HepG2 (cell line): ENCODE measurements at regions not wholly inside any gene's neighbourhood (a gene's known extent, or its start where the extent isn't known, plus 50 kb on each side); places are given as distances from the start of the nearest gene placed in this dataset.

Experiments
- FOXC1 ChIP-seq: sonication (generic); formaldehyde crosslinking; IDR thresholded peaks from 2 replicates; pipeline ENCODE4 v1.8.0; 2022; ENCODE audit warnings: mild to moderate bottlenecking, missing genetic modification reagents, borderline replicate concordance
- HOXA5 ChIP-seq: sonication (generic); formaldehyde crosslinking; IDR thresholded peaks from 2 replicates; pipeline ENCODE4 v1.4.0; 2020; ENCODE audit warnings: missing genetic modification reagents
- HOXD1 ChIP-seq: sonication (generic); formaldehyde crosslinking; IDR thresholded peaks from 2 replicates; pipeline ENCODE4 v1.5.0; 2020; ENCODE audit warnings: missing genetic modification reagents
- NR3C1 ChIP-seq: sonication (generic); formaldehyde crosslinking; IDR thresholded peaks from 2 replicates; pipeline ENCODE4 v1.4.0; 2020; ENCODE audit warnings: missing genetic modification reagents
- RNF2 ChIP-seq: fragments of 450-650 bp; conservative IDR thresholded peaks from 2 replicates; pipeline ENCODE4 v1.6.1; 2016; ENCODE audit warnings: low read depth
- YEATS4 ChIP-seq: sonication (generic); formaldehyde crosslinking; IDR thresholded peaks from 2 replicates; pipeline ENCODE4 v1.4.0; 2020; ENCODE audit warnings: missing genetic modification reagents, borderline replicate concordance
- ZBTB3 ChIP-seq: sonication (generic); formaldehyde crosslinking; IDR thresholded peaks from 2 replicates; pipeline ENCODE4 v1.4.0; 2020; ENCODE audit warnings: low read depth, mild to moderate bottlenecking, moderate library complexity, missing genetic modification reagents, borderline replicate concordance
- ZFP36L2 ChIP-seq: sonication (generic); formaldehyde crosslinking; IDR thresholded peaks from 2 replicates; pipeline ENCODE4 v1.4.0; 2020; ENCODE audit warnings: missing genetic modification reagents
- ZNF501 ChIP-seq: sonication (generic); formaldehyde crosslinking; IDR thresholded peaks from 2 replicates; pipeline ENCODE4 v1.5.1; 2020; ENCODE audit warnings: mild to moderate bottlenecking, moderate library complexity, missing genetic modification reagents
- ZNF839 ChIP-seq: sonication (generic); formaldehyde crosslinking; IDR thresholded peaks from 2 replicates; pipeline ENCODE4 v1.4.0; 2020; ENCODE audit warnings: missing genetic modification reagents, mild to moderate bottlenecking, borderline replicate concordance
- ZSCAN30 ChIP-seq: sonication (generic); formaldehyde crosslinking; IDR thresholded peaks from 2 replicates; pipeline ENCODE4 v1.5.0; 2020; ENCODE audit warnings: mild to moderate bottlenecking, missing genetic modification reagents
- ZSCAN31 ChIP-seq: sonication (generic); formaldehyde crosslinking; IDR thresholded peaks from 2 replicates; pipeline ENCODE4 v1.5.0; 2020; ENCODE audit warnings: low read depth, mild to moderate bottlenecking, missing genetic modification reagents
- TF ChIP-seq, protein P1 (sequence below): sonication (generic); formaldehyde crosslinking; IDR thresholded peaks from 2 replicates; pipeline ENCODE4 v1.4.0; 2020; ENCODE audit warnings: low read depth, mild to moderate bottlenecking, missing genetic modification reagents
- TF ChIP-seq, protein P2 (sequence below): sonication (generic); formaldehyde crosslinking; IDR thresholded peaks from 2 replicates; pipeline ENCODE4 v1.4.0; 2020; ENCODE audit warnings: missing genetic modification reagents
- TF ChIP-seq, protein P3 (sequence below): sonication (generic); formaldehyde crosslinking; IDR thresholded peaks from 2 replicates; pipeline ENCODE4 v1.4.0; 2020; ENCODE audit warnings: missing genetic modification reagents, borderline replicate concordance
- TF ChIP-seq, protein P4 (sequence below): sonication (generic); formaldehyde crosslinking; IDR thresholded peaks from 2 replicates; pipeline ENCODE4 v1.4.0; 2020; ENCODE audit warnings: missing genetic modification reagents, mild to moderate bottlenecking, borderline replicate concordance
- TF ChIP-seq, protein P5 (sequence below): sonication (generic); formaldehyde crosslinking; IDR thresholded peaks from 2 replicates; pipeline ENCODE4 v1.5.0; 2020; ENCODE audit warnings: mild to moderate bottlenecking, missing genetic modification reagents
- TF ChIP-seq, protein P6 (sequence below): IDR thresholded peaks from 2 replicates; pipeline ENCODE4 v1.6.1; 2012; ENCODE audit warnings: low read depth, low read length, improper control_type of control experiment
- TF ChIP-seq, protein P7 (sequence below): sonication (generic); formaldehyde crosslinking; IDR thresholded peaks from 2 replicates; pipeline ENCODE4 v1.4.0; 2020; ENCODE audit warnings: missing genetic modification reagents

DNA sequence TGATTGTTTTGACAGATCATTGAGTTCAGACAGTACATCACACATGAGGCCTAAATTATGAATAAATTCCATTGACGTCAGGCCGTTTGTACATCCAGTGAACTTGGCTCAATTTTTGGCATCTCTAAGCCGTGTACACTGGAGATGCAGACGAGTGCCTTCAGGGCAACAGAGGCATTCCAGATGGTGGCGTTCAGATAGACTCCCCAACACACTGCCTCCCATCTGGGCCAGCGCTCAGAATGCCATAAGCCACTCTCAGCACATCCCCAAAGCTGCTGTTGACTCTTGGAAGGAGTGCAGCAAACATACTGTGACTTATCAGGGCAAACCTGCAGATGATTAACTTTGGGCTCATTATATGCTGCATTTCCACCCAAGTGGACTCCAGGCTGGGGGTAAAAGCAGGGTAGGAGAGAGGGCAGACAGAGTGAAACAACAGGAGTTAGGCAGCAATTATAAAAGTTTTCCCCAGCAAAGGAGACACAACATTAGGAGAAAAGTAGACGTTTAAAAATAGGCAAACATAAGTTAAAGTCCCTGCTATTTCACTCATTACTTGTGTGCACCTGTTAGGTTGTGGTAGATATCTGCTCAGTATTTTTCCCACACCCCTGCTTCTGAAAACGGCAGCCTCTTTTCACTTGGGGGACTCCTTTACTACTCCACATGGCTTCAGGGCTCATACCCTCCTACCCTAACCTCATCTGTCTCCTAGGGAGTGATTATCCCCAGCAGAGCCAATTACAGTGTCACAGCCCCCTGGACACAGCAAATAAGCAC, 60.2 kb upstream of the PDE3B start (continued):
- no peak for TF ChIP-seq ZSCAN30 (CRISPR knock-in tag)
- TF ChIP-seq, protein P1, sequence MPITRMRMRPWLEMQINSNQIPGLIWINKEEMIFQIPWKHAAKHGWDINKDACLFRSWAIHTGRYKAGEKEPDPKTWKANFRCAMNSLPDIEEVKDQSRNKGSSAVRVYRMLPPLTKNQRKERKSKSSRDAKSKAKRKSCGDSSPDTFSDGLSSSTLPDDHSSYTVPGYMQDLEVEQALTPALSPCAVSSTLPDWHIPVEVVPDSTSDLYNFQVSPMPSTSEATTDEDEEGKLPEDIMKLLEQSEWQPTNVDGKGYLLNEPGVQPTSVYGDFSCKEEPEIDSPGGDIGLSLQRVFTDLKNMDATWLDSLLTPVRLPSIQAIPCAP (CRISPR knock-in tag), result no peak
- TF ChIP-seq YEATS4, result no peak
- TF ChIP-seq, protein P2, sequence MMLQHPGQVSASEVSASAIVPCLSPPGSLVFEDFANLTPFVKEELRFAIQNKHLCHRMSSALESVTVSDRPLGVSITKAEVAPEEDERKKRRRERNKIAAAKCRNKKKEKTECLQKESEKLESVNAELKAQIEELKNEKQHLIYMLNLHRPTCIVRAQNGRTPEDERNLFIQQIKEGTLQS, result no peak
- peak; percentile 70 for TF ChIP-seq ZNF501 (CRISPR knock-in tag)
- TF ChIP-seq, protein P3, sequence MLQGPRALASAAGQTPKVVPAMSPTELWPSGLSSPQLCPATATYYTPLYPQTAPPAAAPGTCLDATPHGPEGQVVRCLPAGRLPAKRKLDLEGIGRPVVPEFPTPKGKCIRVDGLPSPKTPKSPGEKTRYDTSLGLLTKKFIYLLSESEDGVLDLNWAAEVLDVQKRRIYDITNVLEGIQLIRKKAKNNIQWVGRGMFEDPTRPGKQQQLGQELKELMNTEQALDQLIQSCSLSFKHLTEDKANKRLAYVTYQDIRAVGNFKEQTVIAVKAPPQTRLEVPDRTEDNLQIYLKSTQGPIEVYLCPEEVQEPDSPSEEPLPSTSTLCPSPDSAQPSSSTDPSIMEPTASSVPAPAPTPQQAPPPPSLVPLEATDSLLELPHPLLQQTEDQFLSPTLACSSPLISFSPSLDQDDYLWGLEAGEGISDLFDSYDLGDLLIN (CRISPR knock-in tag), result no peak
- no peak for TF ChIP-seq ZNF839 (CRISPR knock-in tag)
- TF ChIP-seq NR3C1, result no peak
- TF ChIP-seq FOXC1, result no peak
- TF ChIP-seq ZSCAN31 (CRISPR knock-in tag), result no peak; the same call in 1 of the 2 replicates
- no peak for TF ChIP-seq ZFP36L2
- no peak for TF ChIP-seq RNF2
- TF ChIP-seq HOXA5 (CRISPR knock-in tag), result no peak
- TF ChIP-seq, protein P4, sequence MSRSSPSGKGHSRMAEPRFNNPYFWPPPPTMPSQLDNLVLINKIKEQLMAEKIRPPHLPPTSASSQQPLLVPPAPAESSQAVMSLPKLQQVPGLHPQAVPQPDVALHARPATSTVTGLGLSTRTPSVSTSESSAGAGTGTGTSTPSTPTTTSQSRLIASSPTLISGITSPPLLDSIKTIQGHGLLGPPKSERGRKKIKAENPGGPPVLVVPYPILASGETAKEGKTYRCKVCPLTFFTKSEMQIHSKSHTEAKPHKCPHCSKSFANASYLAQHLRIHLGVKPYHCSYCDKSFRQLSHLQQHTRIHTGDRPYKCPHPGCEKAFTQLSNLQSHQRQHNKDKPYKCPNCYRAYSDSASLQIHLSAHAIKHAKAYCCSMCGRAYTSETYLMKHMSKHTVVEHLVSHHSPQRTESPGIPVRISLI (CRISPR knock-in tag), result no peak
- TF ChIP-seq, protein P5, sequence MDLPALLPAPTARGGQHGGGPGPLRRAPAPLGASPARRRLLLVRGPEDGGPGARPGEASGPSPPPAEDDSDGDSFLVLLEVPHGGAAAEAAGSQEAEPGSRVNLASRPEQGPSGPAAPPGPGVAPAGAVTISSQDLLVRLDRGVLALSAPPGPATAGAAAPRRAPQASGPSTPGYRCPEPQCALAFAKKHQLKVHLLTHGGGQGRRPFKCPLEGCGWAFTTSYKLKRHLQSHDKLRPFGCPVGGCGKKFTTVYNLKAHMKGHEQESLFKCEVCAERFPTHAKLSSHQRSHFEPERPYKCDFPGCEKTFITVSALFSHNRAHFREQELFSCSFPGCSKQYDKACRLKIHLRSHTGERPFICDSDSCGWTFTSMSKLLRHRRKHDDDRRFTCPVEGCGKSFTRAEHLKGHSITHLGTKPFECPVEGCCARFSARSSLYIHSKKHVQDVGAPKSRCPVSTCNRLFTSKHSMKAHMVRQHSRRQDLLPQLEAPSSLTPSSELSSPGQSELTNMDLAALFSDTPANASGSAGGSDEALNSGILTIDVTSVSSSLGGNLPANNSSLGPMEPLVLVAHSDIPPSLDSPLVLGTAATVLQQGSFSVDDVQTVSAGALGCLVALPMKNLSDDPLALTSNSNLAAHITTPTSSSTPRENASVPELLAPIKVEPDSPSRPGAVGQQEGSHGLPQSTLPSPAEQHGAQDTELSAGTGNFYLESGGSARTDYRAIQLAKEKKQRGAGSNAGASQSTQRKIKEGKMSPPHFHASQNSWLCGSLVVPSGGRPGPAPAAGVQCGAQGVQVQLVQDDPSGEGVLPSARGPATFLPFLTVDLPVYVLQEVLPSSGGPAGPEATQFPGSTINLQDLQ (CRISPR knock-in tag), result no peak
- TF ChIP-seq HOXD1, result no peak
- TF ChIP-seq, protein P6, sequence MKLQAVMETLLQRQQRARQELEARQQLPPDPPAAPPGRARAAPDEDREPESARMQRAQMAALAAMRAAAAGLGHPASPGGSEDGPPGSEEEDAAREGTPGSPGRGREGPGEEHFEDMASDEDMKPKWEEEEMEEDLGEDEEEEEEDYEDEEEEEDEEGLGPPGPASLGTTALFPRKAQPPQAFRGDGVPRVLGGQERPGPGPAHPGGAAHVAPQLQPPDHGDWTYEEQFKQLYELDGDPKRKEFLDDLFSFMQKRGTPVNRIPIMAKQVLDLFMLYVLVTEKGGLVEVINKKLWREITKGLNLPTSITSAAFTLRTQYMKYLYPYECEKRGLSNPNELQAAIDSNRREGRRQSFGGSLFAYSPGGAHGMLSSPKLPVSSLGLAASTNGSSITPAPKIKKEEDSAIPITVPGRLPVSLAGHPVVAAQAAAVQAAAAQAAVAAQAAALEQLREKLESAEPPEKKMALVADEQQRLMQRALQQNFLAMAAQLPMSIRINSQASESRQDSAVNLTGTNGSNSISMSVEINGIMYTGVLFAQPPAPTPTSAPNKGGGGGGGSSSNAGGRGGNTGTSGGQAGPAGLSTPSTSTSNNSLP, result peak; percentile 76; the same call in 1 of the 2 replicates
- TF ChIP-seq, protein P7, sequence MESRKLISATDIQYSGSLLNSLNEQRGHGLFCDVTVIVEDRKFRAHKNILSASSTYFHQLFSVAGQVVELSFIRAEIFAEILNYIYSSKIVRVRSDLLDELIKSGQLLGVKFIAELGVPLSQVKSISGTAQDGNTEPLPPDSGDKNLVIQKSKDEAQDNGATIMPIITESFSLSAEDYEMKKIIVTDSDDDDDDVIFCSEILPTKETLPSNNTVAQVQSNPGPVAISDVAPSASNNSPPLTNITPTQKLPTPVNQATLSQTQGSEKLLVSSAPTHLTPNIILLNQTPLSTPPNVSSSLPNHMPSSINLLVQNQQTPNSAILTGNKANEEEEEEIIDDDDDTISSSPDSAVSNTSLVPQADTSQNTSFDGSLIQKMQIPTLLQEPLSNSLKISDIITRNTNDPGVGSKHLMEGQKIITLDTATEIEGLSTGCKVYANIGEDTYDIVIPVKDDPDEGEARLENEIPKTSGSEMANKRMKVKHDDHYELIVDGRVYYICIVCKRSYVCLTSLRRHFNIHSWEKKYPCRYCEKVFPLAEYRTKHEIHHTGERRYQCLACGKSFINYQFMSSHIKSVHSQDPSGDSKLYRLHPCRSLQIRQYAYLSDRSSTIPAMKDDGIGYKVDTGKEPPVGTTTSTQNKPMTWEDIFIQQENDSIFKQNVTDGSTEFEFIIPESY (CRISPR knock-in tag), result peak; percentile 91
- TF ChIP-seq ZBTB3 (CRISPR knock-in tag), result no peak
